PC-9 (cell line): ENCODE measurements at regions not wholly inside any gene's neighbourhood (a gene's known extent, or its start where the extent isn't known, plus 50 kb on each side); places are given as distances from the start of the nearest gene placed in this dataset.

ENCODE experiments used
- BruUV-seq: library from RNA; stranded (reverse); fragments of 400-500 nt; replicated peaks from 2 replicates; lab custom pipeline; 2021; lab: Mats Ljungman, UMichigan
- CTCF ChIA-PET: fragments of 300-600 bp; sonication (Branson Sonifier 250); formaldehyde crosslinking; loops from one replicate; lab custom pipeline; 2022; ENCODE audit warnings: antibody characterized with exemption; lab: Charles Lee
- POLR2A ChIA-PET: fragments of 300-600 bp; sonication (Branson Sonifier 250); formaldehyde crosslinking; loops from one replicate; lab custom pipeline; 2022; ENCODE audit warnings: antibody characterized with exemption; ENCODE audit not compliant: unreplicated experiment; lab: Charles Lee
- DNase-seq, 2 experiments: peaks; one replicate each; pipeline versions ENCODE4 v3.0.0 to v3.0.0-alpha.2; 2015 to 2022; ENCODE audit warnings: mixed read lengths in 1 of 2
- H2AFZ ChIP-seq: fragments of 200-600 bp; sonication (generic); 2 replicates; pipeline ENCODE4 v1.8.1; 2017; ENCODE audit warnings: antibody characterized with exemption
- H3F3A ChIP-seq: fragments of 200-600 bp; sonication (generic); 2 replicates; pipeline ENCODE4 v1.8.1; 2017; ENCODE audit warnings: antibody characterized with exemption, mild to moderate bottlenecking, low read depth; ENCODE audit not compliant: insufficient read depth
- H3K27ac ChIP-seq: fragments of 200-600 bp; sonication (generic); 2 replicates; pipeline ENCODE4 v1.6.1; 2016; ENCODE audit warnings: mixed run types
- H3K27me3 ChIP-seq: fragments of 200-600 bp; sonication (generic); 2 replicates; pipeline ENCODE4 v1.6.1; 2016; ENCODE audit warnings: low read depth, mixed run types; ENCODE audit not compliant: insufficient read depth
- H3K36me3 ChIP-seq: fragments of 200-600 bp; sonication (generic); 2 replicates; pipeline ENCODE4 v1.6.1; 2016; ENCODE audit warnings: low read depth, mixed run types
- H3K4me1 ChIP-seq: fragments of 200-600 bp; sonication (generic); replicated peaks from 2 replicates; pipeline ENCODE4 v1.6.1; 2016; ENCODE audit warnings: mixed run types; ENCODE audit not compliant: insufficient read depth
- H3K4me2 ChIP-seq: fragments of 200-600 bp; sonication (generic); 2 replicates; pipeline ENCODE4 v1.6.1; 2017; ENCODE audit warnings: mixed run types
- H3K4me3 ChIP-seq: fragments of 200-600 bp; sonication (generic); 2 replicates; pipeline ENCODE4 v1.6.1; 2016; ENCODE audit warnings: mixed run types
- H3K79me2 ChIP-seq: fragments of 200-600 bp; sonication (generic); 2 replicates; pipeline ENCODE4 v1.6.1; 2017; ENCODE audit warnings: low read depth, mixed run types
- H3K9me2 ChIP-seq: fragments of 200-600 bp; sonication (generic); 2 replicates; pipeline ENCODE4 v1.8.1; 2017; ENCODE audit warnings: mild to moderate bottlenecking; ENCODE audit not compliant: insufficient read depth
- H3K9me3 ChIP-seq: fragments of 200-600 bp; sonication (generic); 2 replicates; pipeline ENCODE4 v1.8.1; 2016; ENCODE audit warnings: low read depth; ENCODE audit not compliant: insufficient read depth
- H4K20me1 ChIP-seq: fragments of 200-600 bp; sonication (generic); 2 replicates; pipeline ENCODE4 v1.8.1; 2017; ENCODE audit not compliant: insufficient read depth
- CTCF ChIP-seq: fragments of 200-600 bp; sonication (generic); conservative IDR thresholded peaks from 2 replicates; pipeline ENCODE4 v1.6.1; 2017; ENCODE audit warnings: mixed run types, antibody characterized with exemption, mild to moderate bottlenecking, moderate library complexity
- EZH2 ChIP-seq: fragments of 200-600 bp; sonication (generic); IDR thresholded peaks from 2 replicates; pipeline ENCODE4 v1.8.0; 2017; ENCODE audit warnings: antibody characterized with exemption, low read depth
- intact Hi-C: fragments of 100-400 bp; cut with micrococcal nuclease; formaldehyde crosslinking; loops from one replicate; pipeline ENCODE4 v1.10.0; 2022; ENCODE audit not compliant: unreplicated experiment

DNA sequence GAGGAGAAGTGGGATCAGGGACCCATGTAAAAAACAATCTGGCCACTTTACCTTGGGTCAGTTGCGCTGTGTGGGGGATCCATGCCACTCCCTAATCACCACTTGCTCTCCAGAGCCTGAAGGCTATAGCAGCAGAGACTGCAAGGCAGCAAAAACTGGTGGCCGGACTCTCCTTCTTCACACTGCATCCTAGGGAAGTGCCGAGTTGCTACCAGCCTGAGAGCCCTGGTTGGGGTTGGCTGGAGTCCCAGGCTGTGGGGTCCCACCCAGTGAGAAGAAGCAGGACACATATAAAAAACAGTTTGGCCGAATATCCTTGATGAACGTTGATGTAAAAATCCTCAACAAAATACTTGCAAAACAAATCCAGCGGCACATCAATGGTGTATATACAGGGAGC is 341.2 kb downstream of the AEBP2 start:
- no peaks in the 10 kb centered on the region for H3K36me3 ChIP-seq
- no peaks in the 10 kb centered on the region for H3K4me1 ChIP-seq
- H3K4me2 ChIP-seq, result no peak overlapping the region
- H3F3A ChIP-seq, result no peaks in the 10 kb centered on the region
- no peaks in the 10 kb centered on the region for H3K27me3 ChIP-seq
- H3K9me3 ChIP-seq, result no peaks in the 10 kb centered on the region
- intact Hi-C loops, result no loop called here
- no peaks in the 10 kb centered on the region for H3K9me2 ChIP-seq
- POLR2A ChIA-PET, result no interaction called here
- no peak overlapping the region for H2AFZ ChIP-seq
- no TSS peak for BruUV-seq
- no peak for DNase-seq
- no peak overlapping the region for H3K27ac ChIP-seq
- CTCF ChIA-PET, result no interaction called here
- no peak overlapping the region for H3K4me3 ChIP-seq
- H4K20me1 ChIP-seq, result no peaks in the 10 kb centered on the region
- no peaks in the 10 kb centered on the region for H3K79me2 ChIP-seq
- no peak for TF ChIP-seq CTCF
- no peak for TF ChIP-seq EZH2

DNA sequence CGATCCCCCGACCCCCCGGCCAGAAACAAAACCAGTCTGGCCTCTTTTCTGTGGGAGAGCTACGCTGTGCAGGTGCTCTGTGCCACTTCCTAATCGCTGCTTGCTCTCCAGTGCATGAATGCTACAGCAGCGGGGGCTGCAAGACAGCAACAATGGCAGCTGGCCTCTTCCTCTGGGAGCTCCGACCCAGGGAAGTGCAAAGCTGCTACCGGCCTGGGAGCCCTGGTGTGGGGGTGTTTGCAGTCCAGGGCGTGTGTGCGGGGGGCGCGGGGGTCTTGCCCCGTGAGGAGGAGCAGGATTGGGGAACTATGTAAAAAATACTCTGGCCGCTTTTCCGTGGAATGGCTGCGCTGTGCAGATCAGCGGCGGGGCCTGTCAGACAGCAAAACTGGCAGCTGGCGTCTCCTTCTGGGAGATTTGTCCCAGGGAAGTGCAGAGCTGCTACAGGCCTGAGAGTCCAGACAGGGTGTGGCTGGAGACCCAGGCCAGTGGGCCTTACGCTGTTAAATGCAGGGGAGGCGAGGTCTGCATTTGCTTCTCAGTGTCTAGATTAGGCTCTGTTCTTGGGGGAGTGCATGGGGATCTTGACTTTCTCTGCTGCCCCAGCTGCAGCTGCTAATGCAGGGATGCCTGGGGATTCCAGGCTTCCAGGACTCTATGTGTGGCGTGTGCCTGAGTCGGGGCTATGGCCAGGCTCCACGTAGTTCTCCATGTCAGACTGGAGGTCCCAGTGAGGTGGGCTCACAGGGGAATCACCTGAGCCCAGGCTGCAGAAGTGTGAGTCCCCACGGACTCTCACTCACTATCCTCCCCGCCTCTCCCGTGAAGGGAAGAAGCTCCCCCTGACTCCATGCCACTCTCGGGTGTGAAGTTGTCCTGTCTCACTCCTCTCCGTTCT is 344.5 kb downstream of the AEBP2 start:
- intact Hi-C loops, result no loop called here
- BruUV-seq, result no TSS peak

GRCh38 chr12:19792028-19792427 is 352.7 kb downstream of the AEBP2 start:
- no peak overlapping the region for H3K4me2 ChIP-seq
- H2AFZ ChIP-seq, result no peak overlapping the region
- no peak overlapping the region for H3K4me3 ChIP-seq
- no peaks in the 10 kb centered on the region for H3F3A ChIP-seq
- H3K27me3 ChIP-seq, result no peaks in the 10 kb centered on the region
- intact Hi-C loops, result no loop called here
- CTCF ChIA-PET, result no interaction called here
- no peaks in the 10 kb centered on the region for H3K36me3 ChIP-seq
- no peaks in the 10 kb centered on the region for H3K79me2 ChIP-seq
- H3K9me2 ChIP-seq, result no peaks in the 10 kb centered on the region
- DNase-seq, result no peak
- POLR2A ChIA-PET, result no interaction called here
- no peak overlapping the region for H3K27ac ChIP-seq
- H4K20me1 ChIP-seq, result no peaks in the 10 kb centered on the region
- H3K9me3 ChIP-seq, result no peaks in the 10 kb centered on the region
- H3K4me1 ChIP-seq, result no peaks in the 10 kb centered on the region
- no TSS peak for BruUV-seq
- TF ChIP-seq CTCF (no peak), EZH2 (no peak)

More for the DNA sequence above, 344.5 kb downstream of the AEBP2 start:
- no peak for DNase-seq
- Histone ChIP-seq H3K9me2 (no peaks in the 10 kb centered on the region), H3K4me3 (no peak overlapping the region), H3K4me1 (no peaks in the 10 kb centered on the region), H3K79me2 (no peaks in the 10 kb centered on the region), H3K27me3 (no peaks in the 10 kb centered on the region), H3F3A (no peaks in the 10 kb centered on the region), H4K20me1 (no peaks in the 10 kb centered on the region), H2AFZ (no peak overlapping the region), H3K9me3 (no peaks in the 10 kb centered on the region), H3K4me2 (no peak overlapping the region), H3K27ac (no peak overlapping the region), H3K36me3 (no peaks in the 10 kb centered on the region)
- POLR2A ChIA-PET, result interaction anchor here (0.6 kb wide), 1 partner anchor 123 kb away, joined by 4 read pairs; no protein-coding TSS in a partner anchor
- TF ChIP-seq CTCF (no peak), EZH2 (no peak)
- CTCF ChIA-PET, result no interaction called here
